ENCODE measurements at regions not wholly inside any gene's neighbourhood (a gene's known extent, or its start where the extent isn't known, plus 50 kb on each side); places are given as distances from the start of the nearest gene placed in this dataset.

- H3K27ac ChIP-seq (ENCODE audit: control insufficient read depth, insufficient read depth, low read length), result no peak overlapping the region
- dilution Hi-C loops (cut with MboI; ENCODE audit: extremely low pct_ligation_motif_present, low sequenced_read_pairs), result no loop called here
- no peaks in the 10 kb centered on the region for H3K4me1 ChIP-seq (ENCODE audit: control insufficient read depth, extremely low read depth, insufficient read depth, low read length)
- DNase-seq (ENCODE audit: low read depth, low spot score), result no peak
- no peaks in the 10 kb centered on the region for H3K36me3 ChIP-seq (ENCODE audit: control insufficient read depth in 2 of 2, extremely low read depth in 1 of 2, insufficient read depth in 2 of 2, low read length in 2 of 2)
- H4K20me1 ChIP-seq (ENCODE audit: control insufficient read depth, extremely low read depth, insufficient read depth, low read length), result no peaks in the 10 kb centered on the region
- no peak overlapping the region for H3K4me3 ChIP-seq (ENCODE audit: control insufficient read depth in 2 of 3, extremely low read depth in 1 of 3, insufficient read depth in 2 of 3, low read depth in 1 of 3, low read length in 3 of 3)
- TF ChIP-seq EZH2 (IDR thresholded peaks at IDR 0.05; ENCODE audit: low read length), result no peak
- TF ChIP-seq CTCF (optimal IDR thresholded peaks at IDR 0.05 in 1 of 3, IDR thresholded peaks at IDR 0.05 in 1 of 3, conservative IDR thresholded peaks at IDR 0.05 in 1 of 3; ENCODE audit: extremely low read depth in 1 of 3, insufficient read depth in 2 of 3, low read length in 3 of 3), result no peak
- no peaks in the 10 kb centered on the region for H3K27me3 ChIP-seq (ENCODE audit: control insufficient read depth, extremely low read depth, insufficient read depth, low read length)
- no peak overlapping the region for H3K4me2 ChIP-seq (ENCODE audit: control insufficient read depth, extremely low read depth, insufficient read depth, low read depth, low read length)
- H3K9ac ChIP-seq (ENCODE audit: control insufficient read depth, extremely low read depth, insufficient read depth, low read length), result no peak overlapping the region
- no peaks in the 10 kb centered on the region for H3K9me3 ChIP-seq (ENCODE audit: control insufficient read depth, low read depth, low read length)
- no peak overlapping the region for H2AFZ ChIP-seq (ENCODE audit: control insufficient read depth, low read length)
- no peak for FAIRE-seq
- H3K9me1 ChIP-seq (ENCODE audit: control insufficient read depth, extremely low read depth, insufficient read depth, low read length), result no peaks in the 10 kb centered on the region
- H3K79me2 ChIP-seq (ENCODE audit: control insufficient read depth, insufficient read depth, low read length), result no peaks in the 10 kb centered on the region
These were observed 658.7 kb downstream of the SOX5 start for GRCh38 chr12:23290627-23291330.

GRCh38 chr12:23303220-23303619, 646.2 kb downstream of the SOX5 start:
- dilution Hi-C loops (cut with MboI; ENCODE audit: extremely low pct_ligation_motif_present, low sequenced_read_pairs), result no loop called here
- H3K4me2 ChIP-seq (ENCODE audit: control insufficient read depth, extremely low read depth, insufficient read depth, low read depth, low read length), result no peak overlapping the region
- no peak for DNase-seq (ENCODE audit: low read depth, low spot score)
- no peaks in the 10 kb centered on the region for H3K27me3 ChIP-seq (ENCODE audit: control insufficient read depth, extremely low read depth, insufficient read depth, low read length)
- H2AFZ ChIP-seq (ENCODE audit: control insufficient read depth, low read length), result no peak overlapping the region
- H3K36me3 ChIP-seq (ENCODE audit: control insufficient read depth in 2 of 2, extremely low read depth in 1 of 2, insufficient read depth in 2 of 2, low read length in 2 of 2), result no peaks in the 10 kb centered on the region
- no peaks in the 10 kb centered on the region for H3K79me2 ChIP-seq (ENCODE audit: control insufficient read depth, insufficient read depth, low read length)
- no peak overlapping the region for H3K27ac ChIP-seq (ENCODE audit: control insufficient read depth, insufficient read depth, low read length)
- no peak overlapping the region for H3K4me3 ChIP-seq (ENCODE audit: control insufficient read depth in 2 of 3, extremely low read depth in 1 of 3, insufficient read depth in 2 of 3, low read depth in 1 of 3, low read length in 3 of 3)
- H3K9me3 ChIP-seq (ENCODE audit: control insufficient read depth, low read depth, low read length), result no peaks in the 10 kb centered on the region
- TF ChIP-seq EZH2 (IDR thresholded peaks at IDR 0.05; ENCODE audit: low read length) (no peak), CTCF (optimal IDR thresholded peaks at IDR 0.05 in 1 of 3, IDR thresholded peaks at IDR 0.05 in 1 of 3, conservative IDR thresholded peaks at IDR 0.05 in 1 of 3; ENCODE audit: extremely low read depth in 1 of 3, insufficient read depth in 2 of 3, low read length in 3 of 3) (no peak)
- H3K9me1 ChIP-seq (ENCODE audit: control insufficient read depth, extremely low read depth, insufficient read depth, low read length), result no peaks in the 10 kb centered on the region
- H3K4me1 ChIP-seq (ENCODE audit: control insufficient read depth, extremely low read depth, insufficient read depth, low read length), result no peaks in the 10 kb centered on the region
- H3K9ac ChIP-seq (ENCODE audit: control insufficient read depth, extremely low read depth, insufficient read depth, low read length), result no peak overlapping the region
- FAIRE-seq, result no peak
- no peaks in the 10 kb centered on the region for H4K20me1 ChIP-seq (ENCODE audit: control insufficient read depth, extremely low read depth, insufficient read depth, low read length)

Measured in keratinocyte (primary cell).